ENCODE measurements at regions not wholly inside any gene's neighbourhood (a gene's known extent, or its start where the extent isn't known, plus 50 kb on each side); places are given as distances from the start of the nearest gene placed in this dataset.

- DNase-seq (ENCODE audit: low spot score, unreplicated experiment), result no peak
- H3K9me3 Mint-ChIP-seq (ENCODE audit: low read depth), result no peaks in the 10 kb centered on the region
Measured at GRCh38 chr12:73902260-73902659, 635.4 kb upstream of the ATXN7L3B start.

GRCh38 chr12:73906757-73907156 is 630.9 kb upstream of the ATXN7L3B start:
- Mint-ChIP-seq H3K27ac (no peak overlapping the region), H3K36me3 (ENCODE audit: insufficient read depth) (no peaks in the 10 kb centered on the region), H3K27me3 (no peaks in the 10 kb centered on the region), H3K9me3 (ENCODE audit: low read depth) (no peaks in the 10 kb centered on the region), H3K4me3 (ENCODE audit: low read depth) (no peak overlapping the region), H3K4me1 (ENCODE audit: low read depth) (no peaks in the 10 kb centered on the region)
- no peak for TF ChIP-seq CTCF (IDR thresholded peaks at IDR 0.05; ENCODE audit: unreplicated experiment)
- no peak for DNase-seq (ENCODE audit: low spot score, unreplicated experiment)

More at GRCh38 chr12:73902260-73902659, 635.4 kb upstream of the ATXN7L3B start:
- H3K4me3 Mint-ChIP-seq (ENCODE audit: low read depth), result no peak overlapping the region
- H3K36me3 Mint-ChIP-seq (ENCODE audit: insufficient read depth), result no peaks in the 10 kb centered on the region
- no peaks in the 10 kb centered on the region for H3K4me1 Mint-ChIP-seq (ENCODE audit: low read depth)
- no peaks in the 10 kb centered on the region for H3K27me3 Mint-ChIP-seq
- no peak overlapping the region for H3K27ac Mint-ChIP-seq
- TF ChIP-seq CTCF (IDR thresholded peaks at IDR 0.05; ENCODE audit: unreplicated experiment), result no peak

- Mint-ChIP-seq H3K4me3 (ENCODE audit: low read depth) (no peak overlapping the region), H3K9me3 (ENCODE audit: low read depth) (no peaks in the 10 kb centered on the region), H3K36me3 (ENCODE audit: insufficient read depth) (no peaks in the 10 kb centered on the region), H3K27me3 (no peaks in the 10 kb centered on the region), H3K4me1 (ENCODE audit: low read depth) (no peaks in the 10 kb centered on the region), H3K27ac (no peak overlapping the region)
- no peak for DNase-seq (ENCODE audit: low spot score, unreplicated experiment)
- peak; percentile 40 for TF ChIP-seq CTCF (IDR thresholded peaks at IDR 0.05; ENCODE audit: unreplicated experiment)
Measured at GRCh38 chr12:73935817-73936216, 601.8 kb upstream of the ATXN7L3B start.

GRCh38 chr12:73947326-73948026 is 590.2 kb upstream of the ATXN7L3B start:
- Mint-ChIP-seq H3K4me3 (ENCODE audit: low read depth) (no peak overlapping the region), H3K36me3 (ENCODE audit: insufficient read depth) (no peaks in the 10 kb centered on the region), H3K9me3 (ENCODE audit: low read depth) (no peaks in the 10 kb centered on the region), H3K4me1 (ENCODE audit: low read depth) (peaks cover 10% of the 10 kb centered on the region), H3K27ac (no peak overlapping the region), H3K27me3 (no peaks in the 10 kb centered on the region)
- no peak for DNase-seq (ENCODE audit: low spot score, unreplicated experiment)
- no peak for TF ChIP-seq CTCF (IDR thresholded peaks at IDR 0.05; ENCODE audit: unreplicated experiment)

GRCh38 chr12:73950507-73950906 is 587.1 kb upstream of the ATXN7L3B start:
- Mint-ChIP-seq H3K9me3 (ENCODE audit: low read depth) (no peaks in the 10 kb centered on the region), H3K4me1 (ENCODE audit: low read depth) (peaks cover 12% of the 10 kb centered on the region), H3K27ac (no peak overlapping the region), H3K36me3 (ENCODE audit: insufficient read depth) (no peaks in the 10 kb centered on the region), H3K4me3 (ENCODE audit: low read depth) (no peak overlapping the region), H3K27me3 (no peaks in the 10 kb centered on the region)
- TF ChIP-seq CTCF (IDR thresholded peaks at IDR 0.05; ENCODE audit: unreplicated experiment), result no peak
- no peak for DNase-seq (ENCODE audit: low spot score, unreplicated experiment)

Measured in progenitor cell of endocrine pancreas (in vitro differentiated cells).